ENCODE measurements at regions not wholly inside any gene's neighbourhood (a gene's known extent, or its start where the extent isn't known, plus 50 kb on each side); places are given as distances from the start of the nearest gene placed in this dataset.

DNA sequence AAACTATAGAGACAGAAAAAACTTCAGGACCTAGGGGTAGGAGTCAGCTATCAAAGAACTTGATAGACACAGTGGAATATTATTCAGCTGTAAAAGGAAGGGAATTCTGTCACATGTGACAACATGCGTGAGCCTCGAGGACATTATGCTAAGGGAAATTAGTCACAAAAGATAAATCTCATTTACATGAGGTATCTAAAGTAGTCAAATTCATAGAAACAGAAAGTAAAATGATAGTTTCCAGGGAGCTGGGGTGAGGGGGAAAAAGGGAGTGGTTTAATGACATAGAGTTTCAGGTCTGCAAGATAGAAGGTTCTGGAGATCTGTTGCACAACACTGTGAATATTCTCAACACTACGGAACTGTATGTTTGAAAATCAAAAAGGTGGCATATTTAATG lies 50.0 kb upstream of the PRIMA1 start:
- TF ChIP-seq, protein P1, sequence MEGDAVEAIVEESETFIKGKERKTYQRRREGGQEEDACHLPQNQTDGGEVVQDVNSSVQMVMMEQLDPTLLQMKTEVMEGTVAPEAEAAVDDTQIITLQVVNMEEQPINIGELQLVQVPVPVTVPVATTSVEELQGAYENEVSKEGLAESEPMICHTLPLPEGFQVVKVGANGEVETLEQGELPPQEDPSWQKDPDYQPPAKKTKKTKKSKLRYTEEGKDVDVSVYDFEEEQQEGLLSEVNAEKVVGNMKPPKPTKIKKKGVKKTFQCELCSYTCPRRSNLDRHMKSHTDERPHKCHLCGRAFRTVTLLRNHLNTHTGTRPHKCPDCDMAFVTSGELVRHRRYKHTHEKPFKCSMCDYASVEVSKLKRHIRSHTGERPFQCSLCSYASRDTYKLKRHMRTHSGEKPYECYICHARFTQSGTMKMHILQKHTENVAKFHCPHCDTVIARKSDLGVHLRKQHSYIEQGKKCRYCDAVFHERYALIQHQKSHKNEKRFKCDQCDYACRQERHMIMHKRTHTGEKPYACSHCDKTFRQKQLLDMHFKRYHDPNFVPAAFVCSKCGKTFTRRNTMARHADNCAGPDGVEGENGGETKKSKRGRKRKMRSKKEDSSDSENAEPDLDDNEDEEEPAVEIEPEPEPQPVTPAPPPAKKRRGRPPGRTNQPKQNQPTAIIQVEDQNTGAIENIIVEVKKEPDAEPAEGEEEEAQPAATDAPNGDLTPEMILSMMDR (IDR thresholded peaks at IDR 0.05) = no peak
- no peak for TF ChIP-seq POLR2A (IDR thresholded peaks at IDR 0.05)
